Keratinocyte (primary cell): ENCODE measurements at regions not wholly inside any gene's neighbourhood (a gene's known extent, or its start where the extent isn't known, plus 50 kb on each side); places are given as distances from the start of the nearest gene placed in this dataset.

Experiments used
- EZH2 ChIP-seq: IDR thresholded peaks from one replicate; pipeline ENCODE4 v1.6.1; 2012; ENCODE audit warnings: inconsistent platforms, mild to moderate bottlenecking, low read length, moderate library complexity
- TF ChIP-seq, protein P1 (sequence below), 3 experiments: IDR thresholded peaks in 1 of 3; conservative IDR thresholded peaks in 1 of 3; optimal IDR thresholded peaks in 1 of 3; 2 replicates in 2 of 3; 3 replicates in 1 of 3; pipeline versions ENCODE3 to v1.5.1; 2011; ENCODE audit warnings: low read length in 3 of 3, mild to moderate bottlenecking in 3 of 3, moderate library complexity in 2 of 3, control low read depth in 1 of 3, inconsistent platforms in 1 of 3; ENCODE audit not compliant: insufficient read depth in 2 of 3; ENCODE audit errors: extremely low read depth in 1 of 3

DNA sequence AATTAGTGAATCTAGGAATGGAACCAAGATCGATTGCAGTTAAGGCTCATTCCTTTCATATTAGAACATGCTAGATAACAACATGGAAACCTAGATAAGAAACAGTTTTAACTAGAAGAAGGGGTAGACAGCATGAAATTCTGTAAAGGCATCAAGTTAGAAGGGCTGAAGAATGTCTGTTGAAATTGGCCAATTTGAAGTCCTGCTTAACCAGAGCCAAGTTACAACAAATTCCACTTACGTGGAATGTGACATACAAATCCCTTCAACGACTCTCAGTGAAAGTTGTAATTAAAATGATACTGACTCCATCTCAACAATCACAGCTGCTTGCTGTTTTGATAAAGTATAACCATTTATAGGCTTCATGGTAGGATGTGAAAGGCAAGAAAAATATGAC is 1065.7 kb downstream of the DNAJB9 start:
- TF ChIP-seq, protein P1, sequence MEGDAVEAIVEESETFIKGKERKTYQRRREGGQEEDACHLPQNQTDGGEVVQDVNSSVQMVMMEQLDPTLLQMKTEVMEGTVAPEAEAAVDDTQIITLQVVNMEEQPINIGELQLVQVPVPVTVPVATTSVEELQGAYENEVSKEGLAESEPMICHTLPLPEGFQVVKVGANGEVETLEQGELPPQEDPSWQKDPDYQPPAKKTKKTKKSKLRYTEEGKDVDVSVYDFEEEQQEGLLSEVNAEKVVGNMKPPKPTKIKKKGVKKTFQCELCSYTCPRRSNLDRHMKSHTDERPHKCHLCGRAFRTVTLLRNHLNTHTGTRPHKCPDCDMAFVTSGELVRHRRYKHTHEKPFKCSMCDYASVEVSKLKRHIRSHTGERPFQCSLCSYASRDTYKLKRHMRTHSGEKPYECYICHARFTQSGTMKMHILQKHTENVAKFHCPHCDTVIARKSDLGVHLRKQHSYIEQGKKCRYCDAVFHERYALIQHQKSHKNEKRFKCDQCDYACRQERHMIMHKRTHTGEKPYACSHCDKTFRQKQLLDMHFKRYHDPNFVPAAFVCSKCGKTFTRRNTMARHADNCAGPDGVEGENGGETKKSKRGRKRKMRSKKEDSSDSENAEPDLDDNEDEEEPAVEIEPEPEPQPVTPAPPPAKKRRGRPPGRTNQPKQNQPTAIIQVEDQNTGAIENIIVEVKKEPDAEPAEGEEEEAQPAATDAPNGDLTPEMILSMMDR (optimal IDR thresholded peaks at IDR 0.05 in 1 of 3, IDR thresholded peaks at IDR 0.05 in 1 of 3, conservative IDR thresholded peaks at IDR 0.05 in 1 of 3; ENCODE audit: extremely low read depth in 1 of 3, insufficient read depth in 2 of 3, low read length in 3 of 3), result no peak
- TF ChIP-seq EZH2, result no peak
